Endothelial cell of umbilical vein (primary cell): ENCODE measurements at regions not wholly inside any gene's neighbourhood (a gene's known extent, or its start where the extent isn't known, plus 50 kb on each side); places are given as distances from the start of the nearest gene placed in this dataset.

ENCODE experiments used
- BruUV-seq: library from RNA; stranded (reverse); fragments of 400-500 nt; replicated peaks from 2 replicates; lab custom pipeline; 2021; lab: Mats Ljungman, UMichigan
- CTCF ChIA-PET: fragments of 300-600, 350-600 bp; sonication (Branson Sonifier 250); formaldehyde crosslinking; loops from one replicate; lab custom pipeline; 2021; ENCODE audit warnings: antibody characterized with exemption, inconsistent platforms; lab: Charles Lee
- POLR2A ChIA-PET: fragments of 300-600, 350-600 bp; sonication (Branson Sonifier 250); formaldehyde crosslinking; loops from one replicate; lab custom pipeline; 2021; ENCODE audit warnings: antibody characterized with exemption, inconsistent platforms; lab: Charles Lee
- DNase-seq: peaks from one replicate; pipeline ENCODE4 v3.0.0-alpha.2; 2011; ENCODE audit warnings: low read depth, low spot score
- FAIRE-seq: peaks from 2 replicates; lab custom pipeline; 2011; peaks lifted over from hg19 to GRCh38; lab: Jason Lieb, UNC
- H2AFZ ChIP-seq: 2 replicates; pipeline ENCODE4 v1.6.0; 2012; ENCODE audit warnings: low read depth, low read length, control low read depth, inconsistent platforms
- H3K27ac ChIP-seq: 2 replicates; pipeline ENCODE4 v1.5.1; 2011; ENCODE audit warnings: low read depth, mild to moderate bottlenecking, control low read depth, low read length, moderate library complexity; ENCODE audit not compliant: insufficient read depth
- H3K27me3 ChIP-seq, 2 experiments: 2 replicates each; pipeline versions ENCODE4 v1.6.0 to v1.6.1; 2011; ENCODE audit warnings: low read length in 2 of 2, mixed read lengths in 1 of 2; ENCODE audit not compliant: control insufficient read depth in 2 of 2, insufficient read depth in 2 of 2
- H3K36me3 ChIP-seq, 2 experiments: 2 replicates in 1 of 2; 3 replicates in 1 of 2; pipeline ENCODE4 v1.5.1; 2011; ENCODE audit warnings: low read length in 2 of 2, mild to moderate bottlenecking in 1 of 2, moderate library complexity in 1 of 2; ENCODE audit not compliant: control insufficient read depth in 2 of 2, insufficient read depth in 2 of 2; ENCODE audit errors: extremely low read depth in 1 of 2
- H3K4me1 ChIP-seq: 3 replicates; pipeline ENCODE4 v1.5.1; 2011; ENCODE audit warnings: mild to moderate bottlenecking, low read length; ENCODE audit not compliant: control insufficient read depth, insufficient read depth; ENCODE audit errors: extremely low read depth
- H3K4me2 ChIP-seq: 2 replicates; pipeline ENCODE4 v1.6.1; 2011; ENCODE audit warnings: low read length, control low read depth, mixed read lengths; ENCODE audit not compliant: insufficient read depth
- H3K4me3 ChIP-seq, 3 experiments: fragments of 200-600 bp in 1 of 3; sonication (generic), shearing (Covaris generic) in 1 of 3; replicated peaks in 1 of 3; 2 replicates each; pipeline ENCODE4 v1.5.1; 2011 to 2016; ENCODE audit warnings: control low read depth in 3 of 3, low read length in 3 of 3, mild to moderate bottlenecking in 2 of 3, inconsistent platforms in 1 of 3, low read depth in 1 of 3, moderate library complexity in 1 of 3; ENCODE audit not compliant: insufficient read depth in 1 of 3
- H3K79me2 ChIP-seq: 2 replicates; pipeline ENCODE4 v1.6.0; 2012; ENCODE audit warnings: low read length, inconsistent platforms; ENCODE audit not compliant: control insufficient read depth, insufficient read depth
- H3K9ac ChIP-seq: replicated peaks from 2 replicates; pipeline ENCODE3; 2011; ENCODE audit warnings: low read length, control low read depth; ENCODE audit not compliant: insufficient read depth; ENCODE audit errors: extremely low read depth
- H3K9me1 ChIP-seq: replicated peaks from 3 replicates; pipeline ENCODE4 v1.6.0; 2011; ENCODE audit warnings: mild to moderate bottlenecking, low read length; ENCODE audit not compliant: control insufficient read depth, insufficient read depth; ENCODE audit errors: extremely low read depth
- H3K9me3 ChIP-seq: replicated peaks from 2 replicates; pipeline ENCODE4 v1.5.1; 2012; ENCODE audit warnings: low read length, inconsistent platforms; ENCODE audit not compliant: control insufficient read depth, insufficient read depth
- H4K20me1 ChIP-seq: replicated peaks from 2 replicates; pipeline ENCODE3; 2011; ENCODE audit warnings: mild to moderate bottlenecking, low read length; ENCODE audit not compliant: control insufficient read depth, insufficient read depth; ENCODE audit errors: extremely low read depth
- CTCF ChIP-seq, 2 donors: IDR thresholded peaks; 1 replicate in 1 of 2; 2 replicates in 1 of 2; pipeline ENCODE4 v1.5.1; 2011; ENCODE audit warnings: low read length in 2 of 2, mild to moderate bottlenecking in 2 of 2, moderate library complexity in 2 of 2, control low read depth in 1 of 2, inconsistent platforms in 1 of 2, low read depth in 1 of 2; ENCODE audit not compliant: insufficient read depth in 1 of 2; ENCODE audit errors: extremely low read depth in 1 of 2
- EZH2 ChIP-seq: IDR thresholded peaks from 2 replicates; pipeline ENCODE4 v1.6.1; 2012; ENCODE audit warnings: borderline replicate concordance, low read depth, mild to moderate bottlenecking, moderate library complexity, low read length, inconsistent platforms; ENCODE audit not compliant: severe bottlenecking
- FOS ChIP-seq: IDR thresholded peaks from 2 replicates; pipeline ENCODE4 v1.6.1; 2011; ENCODE audit warnings: mild to moderate bottlenecking, low read length, moderate library complexity, borderline replicate concordance; ENCODE audit not compliant: insufficient read depth
- GATA2 ChIP-seq: IDR thresholded peaks from 2 replicates; pipeline ENCODE4 v1.7.0; 2011; ENCODE audit warnings: low read depth, mild to moderate bottlenecking, moderate library complexity, mixed read lengths, low read length; ENCODE audit not compliant: insufficient read length, insufficient read depth
- JUN ChIP-seq: IDR thresholded peaks from 2 replicates; pipeline ENCODE4 v1.6.1; 2011; ENCODE audit warnings: borderline replicate concordance, low read depth; ENCODE audit not compliant: insufficient read length, insufficient read depth
- MYC ChIP-seq: IDR thresholded peaks from one replicate; pipeline ENCODE4 v1.6.1; 2011; ENCODE audit warnings: mild to moderate bottlenecking, low read depth, low read length
- POLR2A ChIP-seq: IDR thresholded peaks from 2 replicates; pipeline ENCODE4 v1.6.1; 2012; ENCODE audit warnings: low read depth, mild to moderate bottlenecking, control low read depth, low read length
- POLR2AphosphoS5 ChIP-seq: IDR thresholded peaks from 2 replicates; pipeline ENCODE4 v1.6.1; 2012; ENCODE audit warnings: low read depth, mild to moderate bottlenecking, control low read depth, low read length, moderate library complexity; ENCODE audit not compliant: insufficient read depth
- dilution Hi-C: fragments of 300-500 bp; cut with MboI; formaldehyde crosslinking; loops from one replicate; pipeline ENCODE4 v1.15.0; 2019; ENCODE audit warnings: low sequenced_read_pairs; ENCODE audit not compliant: extremely low pct_ligation_motif_present
- intact Hi-C: fragments of 100-400 bp; cut with micrococcal nuclease; formaldehyde crosslinking; loops from one replicate; pipeline ENCODE4 v1.10.0; 2022
- TF ChIP-seq, protein P1 (sequence below): IDR thresholded peaks from 2 replicates; pipeline ENCODE4 v1.6.1; 2011; ENCODE audit not compliant: insufficient read depth, insufficient read length

GRCh38 chr6:14333556-14334305 is 216.2 kb downstream of the CD83 start:
- CTCF ChIA-PET, result no interaction called here
- dilution Hi-C loops, result no loop called here
- no peaks in the 10 kb centered on the region for H3K4me1 ChIP-seq
- no peaks in the 10 kb centered on the region for H3K36me3 ChIP-seq
- no peak overlapping the region for H3K27ac ChIP-seq
- intact Hi-C loops, result no loop called here
- POLR2A ChIA-PET, result no interaction called here
- no peaks in the 10 kb centered on the region for H3K27me3 ChIP-seq
- H3K9me1 ChIP-seq, result no peaks in the 10 kb centered on the region
- no peak overlapping the region for H2AFZ ChIP-seq
- H3K79me2 ChIP-seq, result no peaks in the 10 kb centered on the region
- no peaks in the 10 kb centered on the region for H4K20me1 ChIP-seq
- no peak overlapping the region for H3K9ac ChIP-seq
- peaks cover 3% of the 10 kb centered on the region for H3K9me3 ChIP-seq
- no peak for FAIRE-seq
- no peak overlapping the region for H3K4me2 ChIP-seq
- no peak for DNase-seq
- H3K4me3 ChIP-seq, result no peak overlapping the region
- TF ChIP-seq, protein P1, sequence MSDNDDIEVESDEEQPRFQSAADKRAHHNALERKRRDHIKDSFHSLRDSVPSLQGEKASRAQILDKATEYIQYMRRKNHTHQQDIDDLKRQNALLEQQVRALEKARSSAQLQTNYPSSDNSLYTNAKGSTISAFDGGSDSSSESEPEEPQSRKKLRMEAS, result no peak
- TF ChIP-seq JUN, result no peak
- TF ChIP-seq GATA2, result no peak
- no peak for TF ChIP-seq FOS
- TF ChIP-seq POLR2AphosphoS5, result no peak
- TF ChIP-seq CTCF (IDR thresholded peaks at IDR 0.05; ENCODE audit: extremely low read depth in 1 of 2, insufficient read depth in 1 of 2, low read depth in 1 of 2, low read length in 2 of 2), result no peak
- no peak for TF ChIP-seq POLR2A
- TF ChIP-seq EZH2, result no peak
- TF ChIP-seq MYC, result no peak
- BruUV-seq, result no TSS peak
